ENCODE measurements at regions not wholly inside any gene's neighbourhood (a gene's known extent, or its start where the extent isn't known, plus 50 kb on each side); places are given as distances from the start of the nearest gene placed in this dataset.

- intact Hi-C loops (cut with micrococcal nuclease), result no loop called here
These were observed 132.9 kb downstream of the BAMBI start for GRCh38 chr10:28810057-28810870.

- intact Hi-C loops (cut with micrococcal nuclease), result no loop called here
These were observed 134.5 kb downstream of the BAMBI start for GRCh38 chr10:28811639-28812349.

GRCh38 chr10:28812384-28813372 lies 135.4 kb downstream of the BAMBI start:
- intact Hi-C loops (cut with micrococcal nuclease), result no loop called here

GRCh38 chr10:28815681-28816080 lies 138.4 kb downstream of the BAMBI start:
- intact Hi-C loops (cut with micrococcal nuclease), result no loop called here

- intact Hi-C loops (cut with micrococcal nuclease), result no loop called here
These were observed 145.6 kb downstream of the BAMBI start for GRCh38 chr10:28822719-28823464.

- intact Hi-C loops (cut with micrococcal nuclease), result no loop called here
These were observed 146.3 kb downstream of the BAMBI start for GRCh38 chr10:28823501-28824075.

GRCh38 chr10:28833313-28833712 lies 156.0 kb downstream of the BAMBI start:
- intact Hi-C loops (cut with micrococcal nuclease), result no loop called here

- intact Hi-C loops (cut with micrococcal nuclease), result no loop called here
These were observed 159.1 kb downstream of the BAMBI start for GRCh38 chr10:28836435-28836743.

- intact Hi-C loops (cut with micrococcal nuclease), result no loop called here
These were observed 160.5 kb downstream of the BAMBI start for GRCh38 chr10:28837613-28838390.

- intact Hi-C loops (cut with micrococcal nuclease), result no loop called here
These were observed 161.6 kb downstream of the BAMBI start for GRCh38 chr10:28838908-28839307.

- intact Hi-C loops (cut with micrococcal nuclease), result no loop called here
These were observed 162.3 kb downstream of the BAMBI start for GRCh38 chr10:28839600-28840007.

- intact Hi-C loops (cut with micrococcal nuclease), result no loop called here
These were observed 162.9 kb downstream of the BAMBI start for GRCh38 chr10:28840202-28840601.

- intact Hi-C loops (cut with micrococcal nuclease), result no loop called here
These were observed 163.7 kb downstream of the BAMBI start for GRCh38 chr10:28840971-28841370.

- intact Hi-C loops (cut with micrococcal nuclease), result no loop called here
These were observed 164.3 kb downstream of the BAMBI start for GRCh38 chr10:28841625-28842024.

GRCh38 chr10:28842321-28842720 lies 165.0 kb downstream of the BAMBI start:
- intact Hi-C loops (cut with micrococcal nuclease), result no loop called here

GRCh38 chr10:28845009-28845682 lies 167.8 kb downstream of the BAMBI start:
- intact Hi-C loops (cut with micrococcal nuclease), result no loop called here

- intact Hi-C loops (cut with micrococcal nuclease), result no loop called here
These were observed 172.0 kb downstream of the BAMBI start for GRCh38 chr10:28849309-28849708.

- intact Hi-C loops (cut with micrococcal nuclease), result no loop called here
These were observed 172.5 kb downstream of the BAMBI start for GRCh38 chr10:28849821-28850220.

- intact Hi-C loops (cut with micrococcal nuclease), result no loop called here
These were observed 173.5 kb downstream of the BAMBI start for GRCh38 chr10:28850784-28851183.
